IMR-90 (cell line): ENCODE measurements at regions not wholly inside any gene's neighbourhood (a gene's known extent, or its start where the extent isn't known, plus 50 kb on each side); places are given as distances from the start of the nearest gene placed in this dataset.

Experiments used
- ATAC-seq: fragments of 200-7000 bp; cut with Tn5 transposase; 2 replicates; pipeline ENCODE4 v1.9.1; 2020; ENCODE audit warnings: low read depth, mild to moderate bottlenecking, moderate library complexity
- BruUV-seq: library from RNA; stranded (reverse); fragments of 400-500 nt; replicated peaks from 2 replicates; lab custom pipeline; 2021; lab: Mats Ljungman, UMichigan
- CTCF ChIA-PET: fragments of 300-600 bp; formaldehyde crosslinking; extraction: SDS; loops from one replicate; lab custom pipeline; 2021; ENCODE audit warnings: antibody characterized with exemption; lab: Yijun Ruan, JAX
- POLR2A ChIA-PET: fragments of 300-600 bp; sonication (Branson Sonifier 250); formaldehyde crosslinking; loops from one replicate; lab custom pipeline; 2022; ENCODE audit warnings: antibody characterized with exemption; ENCODE audit not compliant: unreplicated experiment; lab: Charles Lee
- DNase-seq: peaks from one replicate; pipeline ENCODE4 v3.0.0; 2013
- H2AFZ ChIP-seq: replicated peaks from 2 replicates; pipeline ENCODE3; 2013; ENCODE audit warnings: low read length, mild to moderate bottlenecking; ENCODE audit not compliant: poor library complexity
- H2AK5ac ChIP-seq: 2 replicates; pipeline ENCODE4 v1.6.1; 2013; ENCODE audit warnings: low read depth, low read length, inconsistent platforms
- H2AK9ac ChIP-seq: replicated peaks from 2 replicates; pipeline ENCODE3; 2013; ENCODE audit warnings: mild to moderate bottlenecking, low read depth, low read length, moderate library complexity; ENCODE audit not compliant: poor library complexity
- H2BK120ac ChIP-seq: 2 replicates; pipeline ENCODE4 v1.6.1; 2013; ENCODE audit warnings: low read depth, low read length, inconsistent platforms
- H2BK15ac ChIP-seq: 3 replicates; pipeline ENCODE4 v1.6.1; 2013; ENCODE audit warnings: low read depth, low read length, inconsistent platforms
- H2BK20ac ChIP-seq: 2 replicates; pipeline ENCODE4 v1.6.1; 2013; ENCODE audit warnings: low read depth, mild to moderate bottlenecking, inconsistent platforms, low read length, moderate library complexity
- H2BK5ac ChIP-seq: 2 replicates; pipeline ENCODE4 v1.6.1; 2013; ENCODE audit warnings: mild to moderate bottlenecking, low read depth, low read length, inconsistent platforms; ENCODE audit not compliant: poor library complexity, severe bottlenecking
- H3K14ac ChIP-seq: replicated peaks from 2 replicates; pipeline ENCODE4 v1.6.1; 2013; ENCODE audit warnings: low read depth, low read length, inconsistent platforms
- H3K18ac ChIP-seq: 2 replicates; pipeline ENCODE4 v1.6.1; 2013; ENCODE audit warnings: low read depth, low read length, control low read depth
- H3K23ac ChIP-seq: 2 replicates; pipeline ENCODE4 v1.6.1; 2013; ENCODE audit warnings: low read depth, low read length, inconsistent platforms
- H3K27ac ChIP-seq: 2 replicates; pipeline ENCODE4 v1.5.1; 2013; ENCODE audit warnings: mild to moderate bottlenecking, control low read depth, low read length; ENCODE audit not compliant: insufficient read depth
- H3K27me3 ChIP-seq: 2 replicates; pipeline ENCODE4 v1.6.1; 2013; ENCODE audit warnings: low read length; ENCODE audit not compliant: control insufficient read depth, insufficient read depth
- H3K36me3 ChIP-seq: 2 replicates; pipeline ENCODE4 v1.6.1; 2013; ENCODE audit warnings: low read length, mixed read lengths; ENCODE audit not compliant: control insufficient read depth, insufficient read depth
- H3K4ac ChIP-seq: 2 replicates; pipeline ENCODE4 v1.6.1; 2013; ENCODE audit warnings: low read depth, low read length, inconsistent platforms
- H3K4me1 ChIP-seq: 2 replicates; pipeline ENCODE4 v1.6.1; 2013; ENCODE audit warnings: low read length, mixed read lengths; ENCODE audit not compliant: control insufficient read depth, insufficient read depth
- H3K4me2 ChIP-seq: 2 replicates; pipeline ENCODE4 v1.6.1; 2013; ENCODE audit warnings: low read depth, mild to moderate bottlenecking, control low read depth, low read length, moderate library complexity
- H3K4me3 ChIP-seq: 2 replicates; pipeline ENCODE4 v1.5.1; 2013; ENCODE audit warnings: low read depth, mild to moderate bottlenecking, control low read depth, low read length, moderate library complexity; ENCODE audit not compliant: insufficient read depth
- H3K56ac ChIP-seq: 2 replicates; pipeline ENCODE4 v1.6.1; 2013; ENCODE audit warnings: low read length, inconsistent platforms; ENCODE audit not compliant: insufficient read depth; ENCODE audit errors: extremely low read depth
- H3K79me1 ChIP-seq, 2 experiments: 2 replicates each; pipeline ENCODE4 v1.6.1; 2013; ENCODE audit warnings: low read length in 2 of 2, inconsistent platforms in 1 of 2, low read depth in 1 of 2
- H3K9ac ChIP-seq: 2 replicates; pipeline ENCODE4 v1.6.1; 2013; ENCODE audit warnings: low read depth, low read length, control low read depth
- H3K9me1 ChIP-seq: 2 replicates; pipeline ENCODE4 v1.6.1; 2013; ENCODE audit warnings: low read length, inconsistent platforms; ENCODE audit not compliant: insufficient read depth
- H3K9me3 ChIP-seq: 2 replicates; pipeline ENCODE4 v1.6.1; 2013; ENCODE audit warnings: low read length; ENCODE audit not compliant: control insufficient read depth, insufficient read depth
- H4K20me1 ChIP-seq: 2 replicates; pipeline ENCODE4 v1.6.1; 2013; ENCODE audit warnings: low read length, inconsistent platforms; ENCODE audit not compliant: insufficient read depth
- H4K5ac ChIP-seq: 2 replicates; pipeline ENCODE4 v1.6.1; 2013; ENCODE audit warnings: mild to moderate bottlenecking, low read depth, low read length, control low read depth
- H4K8ac ChIP-seq, 2 experiments: 2 replicates each; pipeline ENCODE4 v1.6.1; 2013; ENCODE audit warnings: low read depth in 2 of 2, low read length in 2 of 2, control low read depth in 1 of 2, inconsistent platforms in 1 of 2
- H4K91ac ChIP-seq: 2 replicates; pipeline ENCODE4 v1.6.1; 2013; ENCODE audit warnings: low read depth, low read length, inconsistent platforms; ENCODE audit not compliant: insufficient read depth
- BHLHE40 ChIP-seq: fragments of 150-350 bp; IDR thresholded peaks from 2 replicates; pipeline ENCODE4 v1.6.1; 2016; ENCODE audit warnings: mild to moderate bottlenecking, low read depth, low read length
- CEBPB ChIP-seq: IDR thresholded peaks from 2 replicates; pipeline ENCODE4 v1.6.1; 2012; ENCODE audit warnings: low read depth, low read length, improper control_type of control experiment
- CHD1 ChIP-seq: IDR thresholded peaks from 2 replicates; pipeline ENCODE4 v1.6.1; 2012; ENCODE audit warnings: low read depth, low read length, improper control_type of control experiment
- CTCF ChIP-seq: conservative IDR thresholded peaks from 2 replicates; pipeline ENCODE4 v1.5.1; 2012; ENCODE audit warnings: mild to moderate bottlenecking, low read depth, low read length, improper control_type of control experiment
- FOS ChIP-seq: fragments of 150-350 bp; IDR thresholded peaks from 2 replicates; pipeline ENCODE4 v1.6.1; 2016; ENCODE audit warnings: low read depth, low read length
- MAFK ChIP-seq: IDR thresholded peaks from 2 replicates; pipeline ENCODE4 v1.6.1; 2012; ENCODE audit warnings: low read depth, low read length, improper control_type of control experiment
- MAZ ChIP-seq: IDR thresholded peaks from 2 replicates; pipeline ENCODE4 v1.6.1; 2012; ENCODE audit warnings: low read depth, mild to moderate bottlenecking, low read length, improper control_type of control experiment, moderate library complexity, borderline replicate concordance
- MXI1 ChIP-seq: IDR thresholded peaks from 2 replicates; pipeline ENCODE4 v1.6.1; 2012; ENCODE audit warnings: low read depth, mild to moderate bottlenecking, low read length, moderate library complexity, borderline replicate concordance
- NFE2L2 ChIP-seq: fragments of 150-350 bp; IDR thresholded peaks from 2 replicates; pipeline ENCODE4 v1.6.1; 2016; ENCODE audit warnings: low read depth, mild to moderate bottlenecking, low read length
- POLR2A ChIP-seq: IDR thresholded peaks from 2 replicates; pipeline ENCODE4 v1.6.1; 2012; ENCODE audit warnings: mild to moderate bottlenecking, low read depth, low read length
- RAD21 ChIP-seq: IDR thresholded peaks from 2 replicates; pipeline ENCODE4 v1.6.1; 2012; ENCODE audit warnings: low read length, improper control_type of control experiment
- RCOR1 ChIP-seq: IDR thresholded peaks from 2 replicates; pipeline ENCODE4 v1.6.1; 2012; ENCODE audit warnings: mild to moderate bottlenecking, low read length, improper control_type of control experiment; ENCODE audit not compliant: insufficient replicate concordance
- RFX5 ChIP-seq: IDR thresholded peaks from 2 replicates; pipeline ENCODE4 v1.8.0; 2012; ENCODE audit warnings: low read depth, mild to moderate bottlenecking, low read length, moderate library complexity
- SMC3 ChIP-seq: fragments of 150-350 bp; IDR thresholded peaks from 2 replicates; pipeline ENCODE4 v1.6.1; 2016; ENCODE audit warnings: low read depth, mild to moderate bottlenecking, antibody characterized with exemption, low read length, moderate library complexity
- dilution Hi-C: fragments of 300-500 bp; cut with HindIII; formaldehyde crosslinking; loops from one replicate; pipeline ENCODE4 v1.14.3; 2018; ENCODE audit warnings: low sequenced_read_pairs; ENCODE audit not compliant: unreplicated experiment
- in situ Hi-C: fragments of 300-500 bp; cut with MboI; formaldehyde crosslinking; loops from 3 replicates; pipeline ENCODE4 v1.14.3; 2019; ENCODE audit warnings: low sequenced_read_pairs, inconsistent platforms, mixed read lengths
- intact Hi-C: fragments of 100-400 bp; cut with micrococcal nuclease; formaldehyde crosslinking; loops from 2 replicates; pipeline ENCODE4 v1.10.0; 2022
- TF ChIP-seq, protein P1 (sequence below): fragments of 150-350 bp; IDR thresholded peaks from 2 replicates; pipeline ENCODE4 v1.6.1; 2016; ENCODE audit warnings: low read depth, mild to moderate bottlenecking, low read length, moderate library complexity, borderline replicate concordance
- TF ChIP-seq, protein P2 (sequence below): fragments of 150-350 bp; IDR thresholded peaks from 2 replicates; pipeline ENCODE4 v1.6.1; 2017; ENCODE audit warnings: mild to moderate bottlenecking, antibody characterized with exemption, low read length, low read depth

DNA sequence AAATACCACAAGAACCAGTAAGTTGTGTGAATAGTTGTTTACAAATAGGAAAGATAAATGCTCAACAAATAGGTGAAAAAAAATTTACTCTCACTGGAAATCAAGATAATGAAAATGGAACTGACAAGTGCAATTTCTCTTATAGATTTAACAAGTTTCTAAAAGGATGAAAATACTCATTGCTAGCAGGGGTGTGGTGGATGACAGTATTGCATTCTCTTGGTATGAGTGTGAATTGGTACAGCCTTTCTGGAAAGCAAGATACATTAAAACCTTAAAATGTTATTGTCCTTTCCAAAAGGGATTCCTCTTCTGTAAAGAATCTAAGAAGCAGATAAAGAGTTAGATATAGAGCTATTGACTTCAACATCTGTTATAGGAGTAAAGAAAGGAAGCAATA lies 240.0 kb upstream of the RPS6KA3 start:
- dilution Hi-C loops: no loop called here
- Histone ChIP-seq H3K36me3 (no peaks in the 10 kb centered on the region), H2BK20ac (no peak overlapping the region), H2AK5ac (no peak overlapping the region), H3K79me1 (no peaks in the 10 kb centered on the region), H4K8ac (no peak overlapping the region), H4K91ac (no peak overlapping the region), H3K9ac (no peak overlapping the region), H3K18ac (no peak overlapping the region), H3K27ac (no peak overlapping the region), H3K14ac (no peak overlapping the region), H2BK120ac (no peak overlapping the region), H3K23ac (no peak overlapping the region), H2AFZ (no peak overlapping the region), H2BK15ac (no peak overlapping the region), H4K5ac (no peak overlapping the region), H2BK5ac (no peak overlapping the region), H3K9me1 (no peaks in the 10 kb centered on the region), H3K4me1 (no peaks in the 10 kb centered on the region), H3K27me3 (no peaks in the 10 kb centered on the region), H3K56ac (no peak overlapping the region), H3K9me3 (no peaks in the 10 kb centered on the region), H2AK9ac (no peak overlapping the region), H4K20me1 (no peaks in the 10 kb centered on the region), H3K4me2 (no peak overlapping the region), H3K4ac (no peak overlapping the region), H3K4me3 (no peak overlapping the region)
- TF ChIP-seq MXI1 (no peak), RFX5 (no peak), POLR2A (no peak), CTCF (no peak), CEBPB (no peak), SMC3 (no peak), CHD1 (no peak), NFE2L2 (no peak), RAD21 (no peak), MAFK (no peak), BHLHE40 (no peak), FOS (no peak), RCOR1 (no peak), MAZ (no peak)
- TF ChIP-seq, protein P1, sequence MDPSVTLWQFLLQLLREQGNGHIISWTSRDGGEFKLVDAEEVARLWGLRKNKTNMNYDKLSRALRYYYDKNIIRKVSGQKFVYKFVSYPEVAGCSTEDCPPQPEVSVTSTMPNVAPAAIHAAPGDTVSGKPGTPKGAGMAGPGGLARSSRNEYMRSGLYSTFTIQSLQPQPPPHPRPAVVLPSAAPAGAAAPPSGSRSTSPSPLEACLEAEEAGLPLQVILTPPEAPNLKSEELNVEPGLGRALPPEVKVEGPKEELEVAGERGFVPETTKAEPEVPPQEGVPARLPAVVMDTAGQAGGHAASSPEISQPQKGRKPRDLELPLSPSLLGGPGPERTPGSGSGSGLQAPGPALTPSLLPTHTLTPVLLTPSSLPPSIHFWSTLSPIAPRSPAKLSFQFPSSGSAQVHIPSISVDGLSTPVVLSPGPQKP: no peak
- TF ChIP-seq, protein P2, sequence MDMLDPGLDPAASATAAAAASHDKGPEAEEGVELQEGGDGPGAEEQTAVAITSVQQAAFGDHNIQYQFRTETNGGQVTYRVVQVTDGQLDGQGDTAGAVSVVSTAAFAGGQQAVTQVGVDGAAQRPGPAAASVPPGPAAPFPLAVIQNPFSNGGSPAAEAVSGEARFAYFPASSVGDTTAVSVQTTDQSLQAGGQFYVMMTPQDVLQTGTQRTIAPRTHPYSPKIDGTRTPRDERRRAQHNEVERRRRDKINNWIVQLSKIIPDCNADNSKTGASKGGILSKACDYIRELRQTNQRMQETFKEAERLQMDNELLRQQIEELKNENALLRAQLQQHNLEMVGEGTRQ: no peak
- CTCF ChIA-PET: interaction anchor here (0.8 kb wide), 1 partner anchor 746 kb away, joined by 3 read pairs; no protein-coding TSS in a partner anchor
- no TSS peak for BruUV-seq
- peak; percentile 14 for DNase-seq
- in situ Hi-C loops: no loop called here
- intact Hi-C loops: no loop called here
- POLR2A ChIA-PET: no interaction called here
- ATAC-seq: 0 out of 2 replicates have a peak, but pooled peaks have one; percentile 44
